GM04504 (cell line): ENCODE measurements at regions not wholly inside any gene's neighbourhood (a gene's known extent, or its start where the extent isn't known, plus 50 kb on each side); places are given as distances from the start of the nearest gene placed in this dataset.

ENCODE experiments used
- DNase-seq: peaks from one replicate; pipeline ENCODE4 v3.0.0-alpha.2; 2012; ENCODE audit warnings: low read depth

- DNase-seq, result no peak
Measured at GRCh38 chr4:64584981-64585557, 175.8 kb upstream of the TECRL start.

GRCh38 chr4:64584125-64584524 is 174.9 kb upstream of the TECRL start:
- no peak for DNase-seq

GRCh38 chr4:64582492-64582891 is 173.2 kb upstream of the TECRL start:
- DNase-seq, result no peak

GRCh38 chr4:64581422-64581821 is 172.2 kb upstream of the TECRL start:
- no peak for DNase-seq

GRCh38 chr4:64564126-64564525 is 154.9 kb upstream of the TECRL start:
- no peak for DNase-seq

GRCh38 chr4:64559571-64559970 is 150.3 kb upstream of the TECRL start:
- no peak for DNase-seq

GRCh38 chr4:64551125-64551524 is 141.9 kb upstream of the TECRL start:
- DNase-seq, result no peak

GRCh38 chr4:64545593-64545992 is 136.3 kb upstream of the TECRL start:
- no peak for DNase-seq

- peak; percentile 21 for DNase-seq
Measured at GRCh38 chr4:64539234-64539849, 130.1 kb upstream of the TECRL start.

- no peak for DNase-seq
Measured at GRCh38 chr4:64538219-64538618, 129.0 kb upstream of the TECRL start.

GRCh38 chr4:64533637-64534036 is 124.4 kb upstream of the TECRL start:
- DNase-seq, result no peak

- DNase-seq, result no peak
Measured at GRCh38 chr4:64533159-64533558, 123.9 kb upstream of the TECRL start.

- no peak for DNase-seq
Measured at GRCh38 chr4:64520421-64520820, 111.2 kb upstream of the TECRL start.

- no peak for DNase-seq
Measured at GRCh38 chr4:64518600-64518999, 109.3 kb upstream of the TECRL start.

GRCh38 chr4:64516176-64516575 is 106.9 kb upstream of the TECRL start:
- no peak for DNase-seq

GRCh38 chr4:64508089-64508488 is 98.8 kb upstream of the TECRL start:
- DNase-seq, result no peak

- DNase-seq, result no peak
Measured at GRCh38 chr4:64503945-64504675, 94.9 kb upstream of the TECRL start.

- no peak for DNase-seq
Measured at GRCh38 chr4:64503416-64503815, 94.2 kb upstream of the TECRL start.

GRCh38 chr4:64497491-64497890 is 88.2 kb upstream of the TECRL start:
- DNase-seq, result no peak

- no peak for DNase-seq
Measured at GRCh38 chr4:64495946-64496345, 86.7 kb upstream of the TECRL start.

- no peak for DNase-seq
Measured at GRCh38 chr4:64489628-64490027, 80.4 kb upstream of the TECRL start.

GRCh38 chr4:64479338-64479737 is 70.1 kb upstream of the TECRL start:
- DNase-seq, result no peak

GRCh38 chr4:64477127-64477526 is 67.9 kb upstream of the TECRL start:
- no peak for DNase-seq

- no peak for DNase-seq
Measured at GRCh38 chr4:64465263-64465662, 56.0 kb upstream of the TECRL start.
